ENCODE measurements at regions not wholly inside any gene's neighbourhood (a gene's known extent, or its start where the extent isn't known, plus 50 kb on each side); places are given as distances from the start of the nearest gene placed in this dataset.

GRCh38 chrX:43479070-43479469, 177.0 kb upstream of the MAOA start:
- H3K4me1 ChIP-seq (ENCODE audit: control insufficient read depth, insufficient read depth, low read length) = no peaks in the 10 kb centered on the region
- no peak overlapping the region for H3K4me3 ChIP-seq (ENCODE audit: low read length)
- H3K9me3 ChIP-seq (ENCODE audit: control insufficient read depth, low read depth, low read length) = no peaks in the 10 kb centered on the region
- H3K36me3 ChIP-seq (ENCODE audit: control insufficient read depth, insufficient read depth, low read length) = no peaks in the 10 kb centered on the region
- no CpG with 5 or more reads among the region's 3 CpGs for WGBS (ENCODE audit: insufficient coverage, low lambda C conversion rate)
- DNase-seq = no peak
- no peak overlapping the region for H3K27ac ChIP-seq (ENCODE audit: low read length)
- H3K27me3 ChIP-seq (ENCODE audit: control insufficient read depth, insufficient read depth, low read length) = no peaks in the 10 kb centered on the region

DNA sequence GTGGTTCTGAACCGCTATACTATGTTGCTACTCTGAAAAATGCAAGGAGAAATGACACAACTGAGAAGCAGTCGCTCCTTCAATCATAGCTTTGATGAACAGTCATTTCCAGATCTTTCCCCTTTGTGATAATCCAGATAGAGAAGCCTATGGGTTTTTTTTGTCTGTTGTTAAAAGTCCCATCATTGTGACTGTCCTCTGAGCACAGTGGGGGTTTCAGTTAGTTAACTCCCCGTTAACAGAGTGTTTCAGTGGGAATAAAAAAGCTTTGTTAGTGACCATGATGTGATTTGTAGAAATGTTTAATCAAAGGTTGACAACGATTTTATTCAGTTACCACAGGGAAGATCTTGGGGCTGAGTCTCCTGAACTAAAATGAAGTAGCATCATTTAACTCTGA, 176.2 kb upstream of the MAOA start:
- H3K4me3 ChIP-seq (ENCODE audit: low read length) = no peak overlapping the region
- no peaks in the 10 kb centered on the region for H3K4me1 ChIP-seq (ENCODE audit: control insufficient read depth, insufficient read depth, low read length)
- 100% methylated on average over 1 of the region's 4 CpGs for WGBS (ENCODE audit: insufficient coverage, low lambda C conversion rate)
- H3K36me3 ChIP-seq (ENCODE audit: control insufficient read depth, insufficient read depth, low read length) = no peaks in the 10 kb centered on the region
- H3K27me3 ChIP-seq (ENCODE audit: control insufficient read depth, insufficient read depth, low read length) = no peaks in the 10 kb centered on the region
- H3K27ac ChIP-seq (ENCODE audit: low read length) = no peak overlapping the region
- no peaks in the 10 kb centered on the region for H3K9me3 ChIP-seq (ENCODE audit: control insufficient read depth, low read depth, low read length)
- DNase-seq = no peak

GRCh38 chrX:43481576-43481975, 174.5 kb upstream of the MAOA start:
- Histone ChIP-seq H3K27ac (ENCODE audit: low read length) (no peak overlapping the region), H3K4me3 (ENCODE audit: low read length) (no peak overlapping the region)
- no CpG with 5 or more reads among the region's 5 CpGs for WGBS (ENCODE audit: insufficient coverage, low lambda C conversion rate)

DNA sequence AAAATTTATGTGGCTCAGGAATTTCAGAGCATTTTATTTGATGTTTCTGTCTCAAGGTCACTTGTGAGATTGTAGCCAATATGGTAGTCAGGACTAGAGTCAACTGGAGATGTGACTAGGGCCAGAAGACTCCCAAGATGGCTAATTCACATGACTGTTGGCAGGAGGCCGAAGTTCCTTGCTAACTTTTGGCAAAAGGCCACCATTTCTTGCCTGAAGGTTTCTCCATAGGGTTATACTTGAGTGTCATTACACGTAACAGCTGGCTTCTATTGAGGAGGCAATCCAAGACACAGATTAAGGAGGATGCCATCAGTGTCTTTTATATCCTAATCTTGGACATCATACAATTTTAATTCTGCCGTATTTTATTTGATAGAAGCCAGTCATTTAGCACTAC, 162.3 kb upstream of the MAOA start:
- Histone ChIP-seq H3K27ac (ENCODE audit: low read length) (no peak overlapping the region), H3K36me3 (ENCODE audit: control insufficient read depth, insufficient read depth, low read length) (no peaks in the 10 kb centered on the region), H3K9me3 (ENCODE audit: control insufficient read depth, low read depth, low read length) (no peaks in the 10 kb centered on the region), H3K4me3 (ENCODE audit: low read length) (no peak overlapping the region), H3K4me1 (ENCODE audit: control insufficient read depth, insufficient read depth, low read length) (no peaks in the 10 kb centered on the region), H3K27me3 (ENCODE audit: control insufficient read depth, insufficient read depth, low read length) (no peaks in the 10 kb centered on the region)
- no CpG with 5 or more reads among the region's 3 CpGs for WGBS (ENCODE audit: insufficient coverage, low lambda C conversion rate)
- DNase-seq = no peak

More at GRCh38 chrX:43481576-43481975, 174.5 kb upstream of the MAOA start:
- H3K36me3 ChIP-seq (ENCODE audit: control insufficient read depth, insufficient read depth, low read length) = no peaks in the 10 kb centered on the region
- H3K4me1 ChIP-seq (ENCODE audit: control insufficient read depth, insufficient read depth, low read length) = no peaks in the 10 kb centered on the region
- DNase-seq = no peak
- no peaks in the 10 kb centered on the region for H3K9me3 ChIP-seq (ENCODE audit: control insufficient read depth, low read depth, low read length)
- H3K27me3 ChIP-seq (ENCODE audit: control insufficient read depth, insufficient read depth, low read length) = no peaks in the 10 kb centered on the region

GRCh38 chrX:43500246-43500645, 155.9 kb upstream of the MAOA start:
- H3K27ac ChIP-seq (ENCODE audit: low read length) = no peak overlapping the region
- no peak overlapping the region for H3K4me3 ChIP-seq (ENCODE audit: low read length)
- H3K4me1 ChIP-seq (ENCODE audit: control insufficient read depth, insufficient read depth, low read length) = no peaks in the 10 kb centered on the region
- H3K27me3 ChIP-seq (ENCODE audit: control insufficient read depth, insufficient read depth, low read length) = no peaks in the 10 kb centered on the region
- H3K9me3 ChIP-seq (ENCODE audit: control insufficient read depth, low read depth, low read length) = no peaks in the 10 kb centered on the region
- no peak for DNase-seq
- H3K36me3 ChIP-seq (ENCODE audit: control insufficient read depth, insufficient read depth, low read length) = no peaks in the 10 kb centered on the region
- WGBS (ENCODE audit: insufficient coverage, low lambda C conversion rate) = no CpG with 5 or more reads among the region's 1 CpG

DNA sequence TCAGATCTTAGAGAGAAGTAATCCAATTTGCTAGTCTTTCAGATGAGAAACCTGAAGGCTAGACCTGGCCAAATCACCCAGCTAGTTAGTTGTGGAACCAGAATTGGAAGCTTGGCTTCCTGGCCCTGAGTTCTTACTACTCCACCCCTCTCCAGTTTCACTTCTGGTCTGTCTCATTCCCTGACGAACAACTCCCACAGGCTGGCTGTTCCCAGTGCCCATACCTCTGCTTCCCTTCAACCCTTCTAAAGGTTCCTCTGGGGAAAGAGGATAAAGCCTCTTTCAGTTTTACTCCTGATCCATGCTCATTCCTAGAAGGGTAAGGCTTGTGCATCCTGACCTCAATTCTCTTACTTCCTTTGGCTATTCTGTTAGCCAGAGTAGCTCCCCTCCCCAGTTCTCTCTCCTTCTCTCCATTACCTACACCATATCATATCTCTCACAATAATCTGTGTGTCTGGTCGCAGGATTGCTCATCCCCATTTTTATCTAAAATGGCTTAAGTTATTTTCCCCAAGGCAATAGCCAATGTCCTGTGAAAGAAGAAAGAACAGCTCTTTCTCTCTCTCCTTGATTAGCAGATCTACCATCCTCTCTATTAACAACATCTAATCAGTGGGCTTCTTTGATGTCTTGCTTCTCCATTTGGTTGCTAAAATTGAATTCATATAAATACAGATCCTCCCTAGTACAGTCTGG, 155.0 kb upstream of the MAOA start:
- WGBS (ENCODE audit: insufficient coverage, low lambda C conversion rate) = no CpG with 5 or more reads among the region's 2 CpGs
- H3K27ac ChIP-seq (ENCODE audit: low read length) = no peak overlapping the region
- H3K4me1 ChIP-seq (ENCODE audit: control insufficient read depth, insufficient read depth, low read length) = no peaks in the 10 kb centered on the region
- H3K9me3 ChIP-seq (ENCODE audit: control insufficient read depth, low read depth, low read length) = no peaks in the 10 kb centered on the region
- no peak for DNase-seq
- no peak overlapping the region for H3K4me3 ChIP-seq (ENCODE audit: low read length)
- H3K36me3 ChIP-seq (ENCODE audit: control insufficient read depth, insufficient read depth, low read length) = no peaks in the 10 kb centered on the region
- no peaks in the 10 kb centered on the region for H3K27me3 ChIP-seq (ENCODE audit: control insufficient read depth, insufficient read depth, low read length)

DNA sequence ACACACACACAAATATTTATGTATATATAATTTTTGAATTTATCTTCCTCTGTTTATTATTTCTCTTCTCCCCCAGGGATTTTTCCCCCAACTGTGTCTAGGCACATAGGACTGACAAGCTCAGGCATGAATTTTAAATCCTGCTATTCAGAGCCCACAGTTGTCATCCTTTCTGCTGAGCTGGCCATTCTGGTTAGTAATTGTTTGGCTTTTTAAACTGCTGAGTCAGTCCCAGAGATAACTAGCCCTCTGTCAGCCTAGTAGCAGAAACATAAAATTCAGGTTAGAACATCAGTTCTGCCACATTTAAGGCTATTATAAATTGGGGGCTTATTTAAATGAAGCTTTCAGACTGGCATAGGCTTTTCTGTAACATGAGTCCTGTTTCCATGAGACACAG, 151.7 kb upstream of the MAOA start:
- Histone ChIP-seq H3K36me3 (ENCODE audit: control insufficient read depth, insufficient read depth, low read length) (no peaks in the 10 kb centered on the region), H3K4me3 (ENCODE audit: low read length) (no peak overlapping the region), H3K27ac (ENCODE audit: low read length) (peak overlapping the region; percentile 36), H3K27me3 (ENCODE audit: control insufficient read depth, insufficient read depth, low read length) (no peaks in the 10 kb centered on the region), H3K9me3 (ENCODE audit: control insufficient read depth, low read depth, low read length) (no peaks in the 10 kb centered on the region), H3K4me1 (ENCODE audit: control insufficient read depth, insufficient read depth, low read length) (no peaks in the 10 kb centered on the region)
- DNase-seq = peak; percentile 13 to 24

DNA sequence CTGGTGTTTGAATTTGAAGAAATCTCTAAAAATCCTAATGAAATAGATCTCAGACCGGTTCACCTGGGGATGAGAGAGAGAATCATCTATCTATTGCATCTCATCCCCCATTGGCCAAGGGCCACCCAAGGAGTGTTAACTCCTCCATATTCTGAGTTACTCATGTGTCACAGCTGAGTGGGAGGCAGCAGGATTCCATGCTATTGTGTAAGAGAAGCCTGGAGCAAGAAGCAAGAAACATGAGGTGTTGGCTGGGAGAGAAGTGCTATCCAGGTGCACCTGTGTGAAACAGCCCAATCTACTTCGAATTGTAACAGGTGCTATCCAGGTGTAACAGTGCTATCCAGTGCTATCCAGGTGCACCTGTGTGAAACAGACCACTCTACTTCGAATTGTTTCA, 150.3 kb upstream of the MAOA start:
- no CpG with 5 or more reads among the region's 3 CpGs for WGBS (ENCODE audit: insufficient coverage, low lambda C conversion rate)
- Histone ChIP-seq H3K27me3 (ENCODE audit: control insufficient read depth, insufficient read depth, low read length) (no peaks in the 10 kb centered on the region), H3K4me3 (ENCODE audit: low read length) (no peak overlapping the region), H3K36me3 (ENCODE audit: control insufficient read depth, insufficient read depth, low read length) (no peaks in the 10 kb centered on the region), H3K4me1 (ENCODE audit: control insufficient read depth, insufficient read depth, low read length) (no peaks in the 10 kb centered on the region), H3K27ac (ENCODE audit: low read length) (no peak overlapping the region), H3K9me3 (ENCODE audit: control insufficient read depth, low read depth, low read length) (no peaks in the 10 kb centered on the region)
- no peak for DNase-seq

- no peaks in the 10 kb centered on the region for H3K36me3 ChIP-seq (ENCODE audit: control insufficient read depth, insufficient read depth, low read length)
- no peaks in the 10 kb centered on the region for H3K4me1 ChIP-seq (ENCODE audit: control insufficient read depth, insufficient read depth, low read length)
- no peak overlapping the region for H3K4me3 ChIP-seq (ENCODE audit: low read length)
- no peaks in the 10 kb centered on the region for H3K9me3 ChIP-seq (ENCODE audit: control insufficient read depth, low read depth, low read length)
- no peak overlapping the region for H3K27ac ChIP-seq (ENCODE audit: low read length)
- DNase-seq = no peak
- H3K27me3 ChIP-seq (ENCODE audit: control insufficient read depth, insufficient read depth, low read length) = no peaks in the 10 kb centered on the region
These were observed 147.4 kb upstream of the MAOA start for GRCh38 chrX:43508694-43509093.

DNA sequence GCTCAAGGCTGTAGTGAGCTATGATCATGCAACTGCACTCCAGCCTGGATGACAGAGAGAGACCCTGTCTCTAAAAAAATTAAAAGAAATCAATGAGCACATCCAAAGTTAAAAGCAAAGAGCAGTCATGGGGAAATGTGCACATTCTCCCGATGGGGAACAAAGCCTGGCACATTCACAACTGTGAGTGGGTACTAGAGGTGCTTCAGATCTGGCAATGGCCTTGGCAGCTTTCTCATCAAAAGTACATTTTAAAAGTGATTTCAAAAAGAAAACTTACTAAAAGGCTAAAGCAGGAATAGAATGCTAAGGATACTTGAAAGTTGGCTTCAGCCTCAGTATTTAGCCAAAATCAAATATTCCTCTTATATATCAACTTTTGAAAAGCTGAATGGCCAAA, 145.9 kb upstream of the MAOA start:
- no peaks in the 10 kb centered on the region for H3K27me3 ChIP-seq (ENCODE audit: control insufficient read depth, insufficient read depth, low read length)
- no peaks in the 10 kb centered on the region for H3K36me3 ChIP-seq (ENCODE audit: control insufficient read depth, insufficient read depth, low read length)
- no peaks in the 10 kb centered on the region for H3K4me1 ChIP-seq (ENCODE audit: control insufficient read depth, insufficient read depth, low read length)
- no peak overlapping the region for H3K27ac ChIP-seq (ENCODE audit: low read length)
- no CpG with 5 or more reads among the region's 1 CpG for WGBS (ENCODE audit: insufficient coverage, low lambda C conversion rate)
- no peak overlapping the region for H3K4me3 ChIP-seq (ENCODE audit: low read length)
- DNase-seq = no peak
- H3K9me3 ChIP-seq (ENCODE audit: control insufficient read depth, low read depth, low read length) = peaks cover 3% of the 10 kb centered on the region

- Histone ChIP-seq H3K27ac (ENCODE audit: low read length) (no peak overlapping the region), H3K36me3 (ENCODE audit: control insufficient read depth, insufficient read depth, low read length) (no peaks in the 10 kb centered on the region), H3K4me1 (ENCODE audit: control insufficient read depth, insufficient read depth, low read length) (no peaks in the 10 kb centered on the region), H3K4me3 (ENCODE audit: low read length) (no peak overlapping the region), H3K9me3 (ENCODE audit: control insufficient read depth, low read depth, low read length) (peaks cover 3% of the 10 kb centered on the region), H3K27me3 (ENCODE audit: control insufficient read depth, insufficient read depth, low read length) (no peaks in the 10 kb centered on the region)
- no CpG with 5 or more reads among the region's 3 CpGs for WGBS (ENCODE audit: insufficient coverage, low lambda C conversion rate)
- DNase-seq = no peak
These were observed 143.0 kb upstream of the MAOA start for GRCh38 chrX:43513085-43513484.
